ENCODE measurements at regions not wholly inside any gene's neighbourhood (a gene's known extent, or its start where the extent isn't known, plus 50 kb on each side); places are given as distances from the start of the nearest gene placed in this dataset.

- TF ChIP-seq, protein P1, sequence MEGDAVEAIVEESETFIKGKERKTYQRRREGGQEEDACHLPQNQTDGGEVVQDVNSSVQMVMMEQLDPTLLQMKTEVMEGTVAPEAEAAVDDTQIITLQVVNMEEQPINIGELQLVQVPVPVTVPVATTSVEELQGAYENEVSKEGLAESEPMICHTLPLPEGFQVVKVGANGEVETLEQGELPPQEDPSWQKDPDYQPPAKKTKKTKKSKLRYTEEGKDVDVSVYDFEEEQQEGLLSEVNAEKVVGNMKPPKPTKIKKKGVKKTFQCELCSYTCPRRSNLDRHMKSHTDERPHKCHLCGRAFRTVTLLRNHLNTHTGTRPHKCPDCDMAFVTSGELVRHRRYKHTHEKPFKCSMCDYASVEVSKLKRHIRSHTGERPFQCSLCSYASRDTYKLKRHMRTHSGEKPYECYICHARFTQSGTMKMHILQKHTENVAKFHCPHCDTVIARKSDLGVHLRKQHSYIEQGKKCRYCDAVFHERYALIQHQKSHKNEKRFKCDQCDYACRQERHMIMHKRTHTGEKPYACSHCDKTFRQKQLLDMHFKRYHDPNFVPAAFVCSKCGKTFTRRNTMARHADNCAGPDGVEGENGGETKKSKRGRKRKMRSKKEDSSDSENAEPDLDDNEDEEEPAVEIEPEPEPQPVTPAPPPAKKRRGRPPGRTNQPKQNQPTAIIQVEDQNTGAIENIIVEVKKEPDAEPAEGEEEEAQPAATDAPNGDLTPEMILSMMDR (IDR thresholded peaks at IDR 0.05; ENCODE audit: low read depth, low read length), result no peak
- no peak for TF ChIP-seq EZH2phosphoT487 (IDR thresholded peaks at IDR 0.05; ENCODE audit: low read depth)
Observed at GRCh38 chr2:20104900-20105545, 53.6 kb upstream of the LAPTM4A start.

All from OCI-LY3 (cell line).